Activated CD4-positive, alpha-beta T cell treated with anti-CD3 and anti-CD28 coated beads, Interleukin-2, Interleukin-6, amounts not matched to agents 100 ng/mL and 50 ng/mL, durations not matched to agents 16 hours and 8 hours (primary cell): ENCODE measurements at regions not wholly inside any gene's neighbourhood (a gene's known extent, or its start where the extent isn't known, plus 50 kb on each side); places are given as distances from the start of the nearest gene placed in this dataset.
"Not testable (repeated sequence)": the region's sequence is repeated elsewhere in the genome, so short reads cannot be mapped to it uniquely, and the experiment has no call there.

Experiments used
- DNase-seq: peaks from one replicate; pipeline ENCODE4 v3.0.0-alpha.2; 2020

GRCh38 chr1:192418552-192419285 lies 101.9 kb downstream of the RGS21 start:
- no peak for DNase-seq

DNA sequence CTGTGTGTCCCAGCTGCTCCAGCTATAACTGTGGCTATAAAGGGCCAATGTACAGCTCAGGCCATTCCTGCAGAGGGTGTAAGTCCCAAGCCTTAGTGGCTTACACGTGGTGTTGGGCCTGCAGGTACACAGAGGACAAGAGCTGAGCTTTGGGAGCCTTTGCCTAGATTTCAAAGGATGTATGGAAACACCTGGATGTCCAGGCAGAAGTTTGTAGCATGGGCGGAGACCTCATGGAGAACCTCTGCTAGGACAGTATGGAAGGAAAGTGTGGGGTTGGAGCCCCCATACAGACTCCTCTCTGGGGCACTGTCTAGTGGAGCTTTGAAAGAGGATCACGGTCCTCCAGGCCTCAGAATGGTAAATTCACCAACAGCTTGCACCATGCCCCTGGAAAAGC lies 113.9 kb downstream of the RGS21 start:
- no peak for DNase-seq

DNA sequence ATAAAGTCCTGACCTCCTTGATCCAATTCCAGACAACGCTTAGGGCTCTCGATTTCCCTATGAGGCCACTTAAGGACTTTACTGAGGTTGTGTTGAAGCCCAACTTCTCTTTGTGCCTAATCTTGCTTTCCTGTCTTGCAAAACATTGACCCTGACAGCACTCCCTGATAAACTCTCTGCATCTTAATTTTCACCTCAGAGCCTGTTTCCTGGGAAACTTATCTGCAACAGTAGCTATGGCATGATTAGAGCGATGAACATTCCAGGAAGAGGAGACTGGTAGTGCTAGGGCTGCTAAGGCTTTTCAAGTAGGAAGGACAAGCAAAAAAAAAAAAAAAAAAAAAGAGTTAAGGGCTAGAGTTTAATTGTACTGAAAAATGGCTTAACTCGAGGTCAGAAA lies 118.9 kb downstream of the RGS21 start:
- DNase-seq = no peak

DNA sequence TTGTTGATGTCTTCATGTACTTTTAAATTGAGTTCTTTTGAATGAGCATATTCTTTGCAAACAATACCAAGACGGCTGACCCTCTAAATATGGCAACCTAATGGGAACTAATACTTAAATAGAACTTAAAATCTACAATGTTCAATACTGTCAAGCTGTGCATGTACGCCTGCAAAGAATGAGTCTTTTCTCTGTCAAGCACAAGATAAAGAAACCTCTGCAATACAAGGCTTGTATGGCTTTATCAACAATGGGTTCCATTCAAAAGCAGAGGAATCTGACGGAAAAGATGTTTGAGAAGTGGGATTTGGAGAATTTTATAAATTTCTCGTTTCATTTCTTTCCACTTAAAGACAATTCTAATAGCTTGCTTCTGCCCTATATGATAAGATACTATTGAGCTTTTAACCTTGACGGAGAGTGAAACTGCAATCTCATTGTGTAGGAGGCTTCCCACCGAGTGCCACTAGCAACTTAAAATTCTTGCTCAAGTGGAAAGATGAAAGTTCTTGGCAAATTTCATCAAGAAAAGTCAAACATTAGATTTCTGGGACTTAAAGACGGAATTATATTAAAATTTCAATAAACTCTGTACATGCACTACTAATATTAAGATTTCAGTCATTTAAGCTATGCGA lies 119.8 kb downstream of the RGS21 start:
- no peak for DNase-seq

DNA sequence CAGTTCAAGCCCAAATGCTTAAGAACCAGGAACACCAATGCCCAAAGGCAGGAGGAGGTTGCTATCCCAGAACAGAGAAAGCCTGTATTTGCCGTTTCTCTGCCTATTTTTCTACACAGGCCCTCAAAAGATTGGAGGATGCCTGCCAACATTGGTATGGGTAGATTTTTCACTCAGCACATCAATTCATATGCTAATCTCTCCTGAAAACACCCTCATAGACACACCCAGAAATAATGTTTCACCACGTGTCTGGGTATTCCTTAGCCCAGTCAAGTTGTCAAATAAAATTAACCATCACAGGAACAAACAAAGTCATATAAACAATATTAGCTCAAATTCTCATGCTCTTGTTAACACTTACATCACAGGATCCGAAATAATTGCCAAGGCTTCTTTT lies 121.9 kb downstream of the RGS21 start:
- DNase-seq = no peak

DNA sequence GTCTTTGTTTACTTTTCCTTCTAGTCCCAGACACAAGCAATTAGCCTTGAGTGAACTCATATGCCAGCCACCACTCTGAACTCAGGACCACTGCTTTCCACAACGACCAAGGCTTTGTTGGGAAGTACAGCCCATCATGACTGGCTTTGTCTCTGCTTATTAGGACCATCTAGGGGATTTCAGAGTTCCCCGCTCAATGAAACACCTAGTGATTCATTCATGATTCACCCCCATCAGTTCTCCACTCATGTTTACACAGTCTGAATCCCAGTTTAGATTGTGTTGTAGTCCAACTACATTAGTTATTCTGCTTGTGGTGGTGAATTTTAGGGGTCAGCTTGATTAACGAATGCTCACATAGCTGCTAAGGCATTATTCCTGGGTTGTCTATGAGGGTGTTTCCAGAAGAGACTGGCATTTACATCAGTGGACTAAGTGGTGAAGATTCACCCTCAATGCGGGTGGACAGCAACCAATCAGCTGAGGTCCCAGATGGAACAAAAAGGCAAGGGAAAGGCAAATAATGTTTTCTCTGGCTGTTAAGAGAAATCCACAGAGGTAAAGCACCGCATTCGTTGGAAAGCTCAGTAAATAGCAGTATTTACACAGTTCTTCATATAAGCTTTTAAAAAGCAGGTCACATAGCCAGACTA lies 122.7 kb downstream of the RGS21 start:
- DNase-seq = no peak

GRCh38 chr1:192441492-192441891 lies 124.7 kb downstream of the RGS21 start:
- no peak for DNase-seq

DNA sequence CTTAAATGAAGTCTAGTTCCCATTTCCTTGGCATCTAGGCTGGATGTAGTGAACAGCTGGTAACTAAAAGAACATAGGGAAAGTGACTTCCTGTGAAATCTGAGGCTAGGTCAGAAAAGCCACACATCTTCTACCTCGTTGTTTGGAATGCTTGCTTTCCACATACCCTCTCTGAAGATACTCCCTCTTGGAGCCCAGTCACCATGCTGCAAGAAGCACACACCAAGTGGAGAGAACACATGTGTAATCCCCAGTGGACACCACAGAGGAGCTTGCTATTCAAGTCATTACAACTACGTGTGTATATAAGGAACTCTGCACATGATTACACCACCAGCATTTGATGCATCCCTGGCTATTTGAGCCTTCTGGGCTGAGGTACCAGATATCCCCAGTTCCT lies 125.9 kb downstream of the RGS21 start:
- no peak for DNase-seq

DNA sequence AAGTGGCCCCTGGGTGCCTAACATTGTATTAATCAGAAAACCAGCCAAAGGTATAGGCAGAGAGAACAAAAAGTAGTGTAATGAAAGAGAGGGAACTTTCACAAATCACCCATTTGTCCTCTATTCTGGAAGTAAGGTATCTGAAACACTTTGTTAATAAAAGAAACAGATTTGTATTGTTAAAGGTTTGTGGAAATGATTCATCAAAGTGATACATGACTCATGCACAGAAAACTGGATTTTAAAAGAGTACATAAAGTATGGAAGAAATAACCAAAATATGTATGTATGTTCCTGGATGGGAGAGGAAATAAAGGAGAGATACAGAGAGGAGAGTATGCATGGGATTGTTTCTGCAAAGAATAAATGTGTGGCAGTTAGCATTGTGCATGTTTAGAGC lies 126.8 kb downstream of the RGS21 start:
- no peak for DNase-seq

DNA sequence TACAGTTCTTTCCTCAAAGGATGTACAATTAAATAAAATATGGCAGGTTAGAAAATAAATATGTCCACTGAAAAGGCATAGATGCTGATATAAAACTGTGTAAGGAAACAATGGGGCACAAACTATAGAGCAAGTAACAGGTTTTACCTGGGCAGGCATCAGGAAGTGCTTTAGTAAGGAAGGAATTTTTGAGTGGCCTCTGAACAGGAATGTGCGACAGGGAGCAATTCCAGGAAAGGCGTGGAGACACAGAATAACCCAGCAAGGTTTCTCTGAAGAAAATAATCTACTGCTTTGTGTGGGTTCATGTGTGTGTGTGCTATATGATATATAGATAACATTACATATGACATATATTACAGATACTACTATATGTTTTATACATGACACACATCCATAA lies 128.4 kb downstream of the RGS21 start:
- no peak for DNase-seq

DNA sequence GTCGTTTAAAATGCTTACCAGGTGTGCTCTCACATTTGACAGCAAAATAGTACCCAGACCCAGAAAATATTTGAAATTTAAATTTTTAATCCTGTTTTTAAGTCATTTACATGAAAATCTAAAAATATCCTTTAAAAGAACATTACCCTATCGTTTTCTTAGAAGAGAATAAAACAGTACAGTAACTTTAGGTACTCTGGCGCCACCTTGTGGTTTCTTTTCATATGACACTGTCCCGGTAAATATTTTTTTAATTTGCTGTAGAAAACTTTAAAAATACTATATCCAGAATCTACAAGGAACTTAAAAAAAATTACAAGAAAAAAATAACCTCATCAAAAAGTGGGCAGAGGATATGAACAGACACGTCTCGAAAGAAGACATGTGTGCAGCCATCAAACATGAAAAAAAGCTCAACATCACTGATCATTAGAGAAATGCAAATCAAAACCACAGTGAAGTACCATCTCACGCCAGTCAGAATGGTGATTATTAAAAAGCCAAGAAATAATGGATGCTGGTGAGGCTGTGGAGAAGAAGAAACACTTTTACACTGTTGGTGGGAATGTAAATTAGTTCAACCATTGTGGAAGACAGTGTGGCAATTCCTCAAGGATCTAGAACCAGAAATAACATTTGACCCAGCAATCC lies 129.2 kb downstream of the RGS21 start:
- peak; percentile 70 for DNase-seq

GRCh38 chr1:192448026-192448578 lies 127.5 kb upstream of the RGS1 start:
- DNase-seq = no peak

GRCh38 chr1:192453360-192453992 lies 122.1 kb upstream of the RGS1 start:
- no peak for DNase-seq

- no peak for DNase-seq
These were observed 116.1 kb upstream of the RGS1 start for GRCh38 chr1:192459467-192459866.

GRCh38 chr1:192461684-192462083 lies 113.9 kb upstream of the RGS1 start:
- DNase-seq = no peak

DNA sequence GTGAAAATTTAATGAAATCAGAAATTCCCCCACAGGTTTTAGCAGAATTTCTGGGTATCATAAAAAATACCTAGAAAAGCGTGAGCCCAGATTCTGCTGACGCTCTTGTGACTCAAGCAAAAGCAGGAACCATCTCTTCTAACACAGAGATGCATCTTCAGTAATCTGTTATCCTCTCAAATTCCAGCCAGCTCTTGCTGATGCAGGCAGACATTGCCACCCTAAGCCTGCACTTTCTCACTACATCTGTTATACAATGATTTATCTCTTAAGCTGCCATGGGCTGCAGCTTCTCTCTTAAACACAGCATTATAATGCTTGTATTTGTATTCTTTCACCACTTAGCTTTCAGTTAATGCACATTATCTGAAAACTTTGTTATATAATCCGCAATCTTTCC lies 113.0 kb upstream of the RGS1 start:
- DNase-seq = no peak

DNA sequence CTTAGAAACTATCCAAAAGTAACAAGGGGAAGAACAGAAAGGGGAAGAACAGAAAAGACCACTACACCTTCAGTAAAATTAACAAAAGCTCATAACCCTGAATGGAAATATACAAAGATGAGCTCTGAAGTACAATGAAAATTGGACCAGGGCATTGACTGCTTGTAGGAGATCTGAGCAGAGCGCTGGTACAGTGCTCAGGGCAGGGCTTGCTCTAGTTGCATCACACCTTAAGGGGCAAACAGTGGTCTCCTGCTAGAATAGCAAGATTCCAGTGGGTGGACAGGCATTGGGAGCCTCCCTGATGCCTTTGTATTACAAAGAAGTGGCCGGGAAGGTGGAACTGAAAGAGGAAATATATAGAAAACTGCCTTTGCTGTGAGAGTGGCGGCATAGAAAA lies 111.9 kb upstream of the RGS1 start:
- DNase-seq = no peak

DNA sequence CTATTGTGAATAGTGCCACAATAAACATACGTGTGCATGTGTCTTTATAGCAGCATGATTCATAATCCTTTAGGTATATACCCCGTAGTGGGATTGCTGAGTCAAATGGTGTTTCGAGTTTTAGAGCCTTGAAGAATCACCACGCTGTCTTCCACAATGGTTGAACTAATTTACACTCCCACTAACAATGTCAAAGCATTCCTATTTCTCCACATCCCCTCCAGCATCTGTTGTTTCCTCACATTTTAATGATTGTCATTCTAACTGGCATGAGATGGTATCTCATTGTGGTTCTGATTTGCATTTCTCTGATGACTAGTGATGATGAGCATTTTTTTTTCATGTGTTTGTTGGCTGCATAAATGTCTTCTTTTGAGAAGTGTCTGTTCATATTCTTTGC lies 110.4 kb upstream of the RGS1 start:
- DNase-seq = not testable (repeated sequence)

GRCh38 chr1:192474080-192474683 lies 101.4 kb upstream of the RGS1 start:
- DNase-seq = peak; percentile 41

GRCh38 chr1:192475329-192475728 lies 100.2 kb upstream of the RGS1 start:
- DNase-seq = no peak

GRCh38 chr1:192475970-192476369 lies 99.6 kb upstream of the RGS1 start:
- no peak for DNase-seq

GRCh38 chr1:192476802-192477298 lies 98.7 kb upstream of the RGS1 start:
- DNase-seq = peak; percentile 56
